ENCODE measurements at regions not wholly inside any gene's neighbourhood (a gene's known extent, or its start where the extent isn't known, plus 50 kb on each side); places are given as distances from the start of the nearest gene placed in this dataset.

- no peak for DNase-seq
- POLR2A ChIA-PET = no interaction called here
- WGBS (ENCODE audit: low lambda C conversion rate) = 90% methylated on average over 1 of the region's 1 CpG
Observed at GRCh38 chr2:136647039-136647438, 118.3 kb upstream of the THSD7B start.

GRCh38 chr2:136645236-136645828 is 120.0 kb upstream of the THSD7B start:
- no peaks in the 10 kb centered on the region for H3K79me2 ChIP-seq (ENCODE audit: insufficient read depth)
- no peak overlapping the region for H3K27ac ChIP-seq (ENCODE audit: low read depth in 2 of 2, low read length in 1 of 2)
- no peaks in the 10 kb centered on the region for H3K27me3 ChIP-seq (ENCODE audit: insufficient read depth)
- H3K9me3 ChIP-seq = no peaks in the 10 kb centered on the region
- WGBS (ENCODE audit: low lambda C conversion rate) = 5% methylated on average over 3 of the region's 3 CpGs
- no peaks in the 10 kb centered on the region for H3F3A ChIP-seq (replicated peaks; ENCODE audit: insufficient read depth)
- H2AFZ ChIP-seq (ENCODE audit: low read depth) = no peak overlapping the region
- no peaks in the 10 kb centered on the region for H3K36me3 ChIP-seq (replicated peaks in 1 of 2; ENCODE audit: control insufficient read depth in 1 of 2, insufficient read depth in 2 of 2, low read length in 1 of 2)
- H4K20me1 ChIP-seq (ENCODE audit: insufficient read depth) = no peaks in the 10 kb centered on the region
- CTCF ChIA-PET = interaction anchor here (1.5 kb wide), 1 partner anchor 11 kb away, joined by 3 read pairs; no protein-coding TSS in a partner anchor
- no peak for DNase-seq
- H3K4me1 ChIP-seq (ENCODE audit: control insufficient read depth in 1 of 2, insufficient read depth in 2 of 2, low read depth in 1 of 2, low read length in 1 of 2) = no peaks in the 10 kb centered on the region
- no peak overlapping the region for H3K9ac ChIP-seq
- POLR2A ChIA-PET = no interaction called here
- H3K9me2 ChIP-seq = no peaks in the 10 kb centered on the region
- no peak overlapping the region for H3K4me2 ChIP-seq
- H3K4me3 ChIP-seq (ENCODE audit: low read depth in 2 of 2, low read length in 1 of 2) = no peak overlapping the region
- TF ChIP-seq YY1 (IDR thresholded peaks at IDR 0.05; ENCODE audit: low read depth) (no peak), RFX5 (IDR thresholded peaks at IDR 0.05; ENCODE audit: low read length) (no peak), NFIC (IDR thresholded peaks at IDR 0.05; ENCODE audit: borderline replicate concordance) (no peak), GABPA (IDR thresholded peaks at IDR 0.05; ENCODE audit: low read depth) (no peak), USF2 (IDR thresholded peaks at IDR 0.05; ENCODE audit: borderline replicate concordance, low read depth, low read length) (no peak), GATA2 (CRISPR knock-in tag; IDR thresholded peaks at IDR 0.05) (no peak), MEF2A (IDR thresholded peaks at IDR 0.05; ENCODE audit: borderline replicate concordance, low read depth) (no peak), RXRA (IDR thresholded peaks at IDR 0.05; ENCODE audit: borderline replicate concordance, low read depth) (no peak), SMC3 (IDR thresholded peaks at IDR 0.05; ENCODE audit: low read depth, low read length) (no peak), ELF1 (IDR thresholded peaks at IDR 0.05) (no peak), RCOR1 (IDR thresholded peaks at IDR 0.05; ENCODE audit: low read length) (no peak), FOXJ3 (CRISPR knock-in tag; IDR thresholded peaks at IDR 0.05) (no peak), FOSL2 (IDR thresholded peaks at IDR 0.05; ENCODE audit: borderline replicate concordance, low read depth) (no peak), SIN3A (IDR thresholded peaks at IDR 0.05; ENCODE audit: borderline replicate concordance, low read depth, low read length) (no peak), MXI1 (IDR thresholded peaks at IDR 0.05; ENCODE audit: low read depth, low read length) (no peak)
- TF ChIP-seq, protein P1, sequence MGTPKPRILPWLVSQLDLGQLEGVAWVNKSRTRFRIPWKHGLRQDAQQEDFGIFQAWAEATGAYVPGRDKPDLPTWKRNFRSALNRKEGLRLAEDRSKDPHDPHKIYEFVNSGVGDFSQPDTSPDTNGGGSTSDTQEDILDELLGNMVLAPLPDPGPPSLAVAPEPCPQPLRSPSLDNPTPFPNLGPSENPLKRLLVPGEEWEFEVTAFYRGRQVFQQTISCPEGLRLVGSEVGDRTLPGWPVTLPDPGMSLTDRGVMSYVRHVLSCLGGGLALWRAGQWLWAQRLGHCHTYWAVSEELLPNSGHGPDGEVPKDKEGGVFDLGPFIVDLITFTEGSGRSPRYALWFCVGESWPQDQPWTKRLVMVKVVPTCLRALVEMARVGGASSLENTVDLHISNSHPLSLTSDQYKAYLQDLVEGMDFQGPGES (IDR thresholded peaks at IDR 0.05; ENCODE audit: low read depth, low read length) = no peak
- TF ChIP-seq, protein P2, sequence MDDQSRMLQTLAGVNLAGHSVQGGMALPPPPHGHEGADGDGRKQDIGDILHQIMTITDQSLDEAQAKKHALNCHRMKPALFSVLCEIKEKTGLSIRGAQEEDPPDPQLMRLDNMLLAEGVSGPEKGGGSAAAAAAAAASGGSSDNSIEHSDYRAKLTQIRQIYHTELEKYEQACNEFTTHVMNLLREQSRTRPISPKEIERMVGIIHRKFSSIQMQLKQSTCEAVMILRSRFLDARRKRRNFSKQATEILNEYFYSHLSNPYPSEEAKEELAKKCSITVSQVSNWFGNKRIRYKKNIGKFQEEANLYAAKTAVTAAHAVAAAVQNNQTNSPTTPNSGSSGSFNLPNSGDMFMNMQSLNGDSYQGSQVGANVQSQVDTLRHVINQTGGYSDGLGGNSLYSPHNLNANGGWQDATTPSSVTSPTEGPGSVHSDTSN (IDR thresholded peaks at IDR 0.05) = no peak
- TF ChIP-seq, protein P3, sequence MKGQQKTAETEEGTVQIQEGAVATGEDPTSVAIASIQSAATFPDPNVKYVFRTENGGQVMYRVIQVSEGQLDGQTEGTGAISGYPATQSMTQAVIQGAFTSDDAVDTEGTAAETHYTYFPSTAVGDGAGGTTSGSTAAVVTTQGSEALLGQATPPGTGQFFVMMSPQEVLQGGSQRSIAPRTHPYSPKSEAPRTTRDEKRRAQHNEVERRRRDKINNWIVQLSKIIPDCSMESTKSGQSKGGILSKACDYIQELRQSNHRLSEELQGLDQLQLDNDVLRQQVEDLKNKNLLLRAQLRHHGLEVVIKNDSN (IDR thresholded peaks at IDR 0.05; ENCODE audit: borderline replicate concordance, low read depth) = no peak
- TF ChIP-seq, protein P4, sequence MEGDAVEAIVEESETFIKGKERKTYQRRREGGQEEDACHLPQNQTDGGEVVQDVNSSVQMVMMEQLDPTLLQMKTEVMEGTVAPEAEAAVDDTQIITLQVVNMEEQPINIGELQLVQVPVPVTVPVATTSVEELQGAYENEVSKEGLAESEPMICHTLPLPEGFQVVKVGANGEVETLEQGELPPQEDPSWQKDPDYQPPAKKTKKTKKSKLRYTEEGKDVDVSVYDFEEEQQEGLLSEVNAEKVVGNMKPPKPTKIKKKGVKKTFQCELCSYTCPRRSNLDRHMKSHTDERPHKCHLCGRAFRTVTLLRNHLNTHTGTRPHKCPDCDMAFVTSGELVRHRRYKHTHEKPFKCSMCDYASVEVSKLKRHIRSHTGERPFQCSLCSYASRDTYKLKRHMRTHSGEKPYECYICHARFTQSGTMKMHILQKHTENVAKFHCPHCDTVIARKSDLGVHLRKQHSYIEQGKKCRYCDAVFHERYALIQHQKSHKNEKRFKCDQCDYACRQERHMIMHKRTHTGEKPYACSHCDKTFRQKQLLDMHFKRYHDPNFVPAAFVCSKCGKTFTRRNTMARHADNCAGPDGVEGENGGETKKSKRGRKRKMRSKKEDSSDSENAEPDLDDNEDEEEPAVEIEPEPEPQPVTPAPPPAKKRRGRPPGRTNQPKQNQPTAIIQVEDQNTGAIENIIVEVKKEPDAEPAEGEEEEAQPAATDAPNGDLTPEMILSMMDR (IDR thresholded peaks at IDR 0.05) = no peak

More at GRCh38 chr2:136647039-136647438, 118.3 kb upstream of the THSD7B start:
- no peaks in the 10 kb centered on the region for H4K20me1 ChIP-seq (ENCODE audit: insufficient read depth)
- H3K36me3 ChIP-seq (replicated peaks in 1 of 2; ENCODE audit: control insufficient read depth in 1 of 2, insufficient read depth in 2 of 2, low read length in 1 of 2) = no peaks in the 10 kb centered on the region
- no peak overlapping the region for H3K27ac ChIP-seq (ENCODE audit: low read depth in 2 of 2, low read length in 1 of 2)
- TF ChIP-seq RCOR1 (IDR thresholded peaks at IDR 0.05; ENCODE audit: low read length) (no peak), FOXM1 (IDR thresholded peaks at IDR 0.05; ENCODE audit: low read depth) (no peak), NRF1 (IDR thresholded peaks at IDR 0.05; ENCODE audit: low read depth, low read length) (no peak), MXI1 (IDR thresholded peaks at IDR 0.05; ENCODE audit: low read depth, low read length) (no peak), FOSL2 (IDR thresholded peaks at IDR 0.05; ENCODE audit: borderline replicate concordance, low read depth) (no peak)
- no peaks in the 10 kb centered on the region for H3K9me3 ChIP-seq
- no peak overlapping the region for H3K4me2 ChIP-seq
- H3K27me3 ChIP-seq (ENCODE audit: insufficient read depth) = no peaks in the 10 kb centered on the region
- no peak overlapping the region for H3K9ac ChIP-seq
- no peaks in the 10 kb centered on the region for H3K4me1 ChIP-seq (ENCODE audit: control insufficient read depth in 1 of 2, insufficient read depth in 2 of 2, low read depth in 1 of 2, low read length in 1 of 2)
- H2AFZ ChIP-seq (ENCODE audit: low read depth) = no peak overlapping the region
- no peaks in the 10 kb centered on the region for H3F3A ChIP-seq (replicated peaks; ENCODE audit: insufficient read depth)
- CTCF ChIA-PET = no interaction called here
- H3K9me2 ChIP-seq = no peaks in the 10 kb centered on the region
- no peak overlapping the region for H3K4me3 ChIP-seq (ENCODE audit: low read depth in 2 of 2, low read length in 1 of 2)
- H3K79me2 ChIP-seq (ENCODE audit: insufficient read depth) = no peaks in the 10 kb centered on the region
